22Rv1 (cell line): ENCODE measurements at regions not wholly inside any gene's neighbourhood (a gene's known extent, or its start where the extent isn't known, plus 50 kb on each side); places are given as distances from the start of the nearest gene placed in this dataset.

Experiments
- ZFX ChIP-seq: fragments of 450-650 bp; IDR thresholded peaks from 2 replicates; pipeline ENCODE4 v1.6.1; 2017; ENCODE audit warnings: antibody characterized with exemption, borderline replicate concordance
- TF ChIP-seq, protein P1 (sequence below): fragments of 450-650 bp; IDR thresholded peaks from 2 replicates; pipeline ENCODE4 v1.5.1; 2017; ENCODE audit warnings: mild to moderate bottlenecking

DNA sequence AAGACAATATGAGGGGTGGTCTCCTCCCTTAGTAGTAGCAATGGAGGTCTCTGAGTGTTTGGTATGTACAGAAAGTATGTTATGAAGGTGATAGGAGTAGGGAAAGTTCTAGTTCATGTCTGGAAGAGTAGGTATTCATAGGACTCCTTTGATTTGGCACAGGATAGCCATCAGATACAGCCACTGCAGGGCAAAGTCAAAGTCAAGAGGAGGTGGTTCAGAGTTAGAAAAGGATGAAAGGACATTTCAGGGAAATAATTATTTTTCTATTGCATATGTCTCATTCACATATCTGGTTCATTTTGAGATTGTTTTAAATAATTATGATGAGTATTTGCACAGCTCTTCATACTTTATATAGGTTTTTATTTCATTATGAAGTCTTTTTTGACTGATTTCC, 381.1 kb downstream of the MFSD1 start:
- TF ChIP-seq, protein P1, sequence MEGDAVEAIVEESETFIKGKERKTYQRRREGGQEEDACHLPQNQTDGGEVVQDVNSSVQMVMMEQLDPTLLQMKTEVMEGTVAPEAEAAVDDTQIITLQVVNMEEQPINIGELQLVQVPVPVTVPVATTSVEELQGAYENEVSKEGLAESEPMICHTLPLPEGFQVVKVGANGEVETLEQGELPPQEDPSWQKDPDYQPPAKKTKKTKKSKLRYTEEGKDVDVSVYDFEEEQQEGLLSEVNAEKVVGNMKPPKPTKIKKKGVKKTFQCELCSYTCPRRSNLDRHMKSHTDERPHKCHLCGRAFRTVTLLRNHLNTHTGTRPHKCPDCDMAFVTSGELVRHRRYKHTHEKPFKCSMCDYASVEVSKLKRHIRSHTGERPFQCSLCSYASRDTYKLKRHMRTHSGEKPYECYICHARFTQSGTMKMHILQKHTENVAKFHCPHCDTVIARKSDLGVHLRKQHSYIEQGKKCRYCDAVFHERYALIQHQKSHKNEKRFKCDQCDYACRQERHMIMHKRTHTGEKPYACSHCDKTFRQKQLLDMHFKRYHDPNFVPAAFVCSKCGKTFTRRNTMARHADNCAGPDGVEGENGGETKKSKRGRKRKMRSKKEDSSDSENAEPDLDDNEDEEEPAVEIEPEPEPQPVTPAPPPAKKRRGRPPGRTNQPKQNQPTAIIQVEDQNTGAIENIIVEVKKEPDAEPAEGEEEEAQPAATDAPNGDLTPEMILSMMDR = no peak
- no peak for TF ChIP-seq ZFX
